Ascending aorta (tissue), 2 donors: ENCODE measurements at regions not wholly inside any gene's neighbourhood (a gene's known extent, or its start where the extent isn't known, plus 50 kb on each side); places are given as distances from the start of the nearest gene placed in this dataset.

Experiments
- DNase-seq, 2 donors: peaks; one replicate each; pipeline ENCODE4 v3.0.0-alpha.2; 2019; ENCODE audit warnings: low spot score in 2 of 2
- H3K27ac ChIP-seq, 2 donors: fragments of 200-600 bp; sonication (generic); one replicate each; pipeline ENCODE4 v1.5.1; 2016 to 2017; ENCODE audit warnings: mild to moderate bottlenecking in 1 of 2
- H3K27me3 ChIP-seq: fragments of 200-600 bp; sonication (generic); one replicate; pipeline ENCODE4 v1.5.1; 2017
- H3K36me3 ChIP-seq, 2 donors: fragments of 200-600 bp; sonication (generic); one replicate each; pipeline ENCODE4 v1.5.1; 2016
- H3K4me1 ChIP-seq, 2 donors: fragments of 200-600 bp; sonication (generic); one replicate each; pipeline ENCODE4 v1.5.1; 2016 to 2017; ENCODE audit warnings: mild to moderate bottlenecking in 1 of 2
- H3K4me3 ChIP-seq, 2 donors: fragments of 200-600 bp; sonication (generic); one replicate each; pipeline ENCODE4 v1.5.1; 2016 to 2017; ENCODE audit warnings: mild to moderate bottlenecking in 1 of 2
- H3K9me3 ChIP-seq, 2 donors: fragments of 200-600 bp; sonication (generic); one replicate each; pipeline ENCODE4 v1.5.1; 2016
- CTCF ChIP-seq, 3 experiments: fragments of 200-600 bp in 2 of 3; fragments of 450-650 bp in 1 of 3; sonication (generic) in 2 of 3; IDR thresholded peaks; one replicate each; pipeline ENCODE4 v1.5.1; 2016 to 2019; ENCODE audit warnings: antibody characterized with exemption in 3 of 3, mild to moderate bottlenecking in 1 of 3, moderate library complexity in 1 of 3
- intact Hi-C: fragments of 100-400 bp; cut with DNase I; formaldehyde crosslinking; loops from one replicate; pipeline ENCODE4 v1.15.1; 2023

GRCh38 chr3:182323126-182323700 lies 470.1 kb upstream of the ATP11B start:
- Histone ChIP-seq H3K27ac (no peak overlapping the region), H3K27me3 (no peaks in the 10 kb centered on the region), H3K9me3 (no peaks in the 10 kb centered on the region), H3K4me3 (no peak overlapping the region), H3K4me1 (no peaks in the 10 kb centered on the region), H3K36me3 (no peaks in the 10 kb centered on the region)
- no peak for TF ChIP-seq CTCF (IDR thresholded peaks at IDR 0.05)
- no peak for DNase-seq
- intact Hi-C loops, result no loop called here

GRCh38 chr3:182323898-182324297 lies 469.4 kb upstream of the ATP11B start:
- Histone ChIP-seq H3K4me3 (no peak overlapping the region), H3K9me3 (no peaks in the 10 kb centered on the region), H3K27ac (no peak overlapping the region), H3K36me3 (no peaks in the 10 kb centered on the region), H3K27me3 (no peaks in the 10 kb centered on the region), H3K4me1 (no peaks in the 10 kb centered on the region)
- TF ChIP-seq CTCF (IDR thresholded peaks at IDR 0.05), result no peak
- intact Hi-C loops, result no loop called here
- no peak for DNase-seq

- no peak overlapping the region for H3K27ac ChIP-seq
- H3K9me3 ChIP-seq, result no peaks in the 10 kb centered on the region
- H3K27me3 ChIP-seq, result no peaks in the 10 kb centered on the region
- no peaks in the 10 kb centered on the region for H3K4me1 ChIP-seq
- intact Hi-C loops, result no loop called here
- TF ChIP-seq CTCF (IDR thresholded peaks at IDR 0.05), result no peak
- no peak overlapping the region for H3K4me3 ChIP-seq
- H3K36me3 ChIP-seq, result no peaks in the 10 kb centered on the region
- DNase-seq, result no peak
Measured at GRCh38 chr3:182325213-182325950, 467.9 kb upstream of the ATP11B start.

GRCh38 chr3:182327196-182327681 lies 466.1 kb upstream of the ATP11B start:
- intact Hi-C loops, result no loop called here
- no peak for TF ChIP-seq CTCF (IDR thresholded peaks at IDR 0.05)
- no peaks in the 10 kb centered on the region for H3K27me3 ChIP-seq
- DNase-seq, result no peak
- no peaks in the 10 kb centered on the region for H3K4me1 ChIP-seq
- no peaks in the 10 kb centered on the region for H3K36me3 ChIP-seq
- no peak overlapping the region for H3K4me3 ChIP-seq
- no peak overlapping the region for H3K27ac ChIP-seq
- no peaks in the 10 kb centered on the region for H3K9me3 ChIP-seq

- no peak for DNase-seq
- Histone ChIP-seq H3K9me3 (no peaks in the 10 kb centered on the region), H3K4me1 (no peaks in the 10 kb centered on the region), H3K27me3 (no peaks in the 10 kb centered on the region), H3K4me3 (no peak overlapping the region), H3K27ac (no peak overlapping the region), H3K36me3 (no peaks in the 10 kb centered on the region)
- no peak for TF ChIP-seq CTCF (IDR thresholded peaks at IDR 0.05)
- intact Hi-C loops, result no loop called here
Measured at GRCh38 chr3:182330646-182331045, 462.7 kb upstream of the ATP11B start.
